Fibroblast of lung (primary cell): ENCODE measurements at regions not wholly inside any gene's neighbourhood (a gene's known extent, or its start where the extent isn't known, plus 50 kb on each side); places are given as distances from the start of the nearest gene placed in this dataset.

Experiments
- DNase-seq, 2 donors: peaks; one replicate each; pipeline versions ENCODE4 v3.0.0 to v3.0.0-alpha.2; 2010; ENCODE audit warnings: low read depth in 2 of 2
- H2AFZ ChIP-seq: 2 replicates; pipeline ENCODE4 v1.5.1; 2012; ENCODE audit warnings: low read length, control low read depth, inconsistent platforms
- H3K27ac ChIP-seq: 2 replicates; pipeline ENCODE4 v1.5.1; 2011; ENCODE audit warnings: low read length, control low read depth; ENCODE audit not compliant: insufficient read depth
- H3K27me3 ChIP-seq: 2 replicates; pipeline ENCODE4 v1.5.1; 2011; ENCODE audit warnings: mild to moderate bottlenecking, low read length; ENCODE audit not compliant: control insufficient read depth, insufficient read depth
- H3K36me3 ChIP-seq: 2 replicates; pipeline ENCODE4 v1.5.1; 2011; ENCODE audit warnings: low read length; ENCODE audit not compliant: control insufficient read depth, insufficient read depth
- H3K4me1 ChIP-seq: 2 replicates; pipeline ENCODE4 v1.5.1; 2011; ENCODE audit warnings: low read length; ENCODE audit not compliant: control insufficient read depth, insufficient read depth; ENCODE audit errors: extremely low read depth
- H3K4me2 ChIP-seq: 2 replicates; pipeline ENCODE4 v1.5.1; 2011; ENCODE audit warnings: low read length, control low read depth; ENCODE audit not compliant: insufficient read depth; ENCODE audit errors: extremely low read depth
- H3K4me3 ChIP-seq, 4 experiments: fragments of 200-600 bp in 1 of 4; sonication (generic) in 1 of 4; replicated peaks in 1 of 4; 2 replicates each; pipeline ENCODE4 v1.5.1; 2011 to 2016; ENCODE audit warnings: low read length in 4 of 4, low read depth in 3 of 4, mild to moderate bottlenecking in 3 of 4, control low read depth in 2 of 4, inconsistent platforms in 1 of 4, mixed read lengths in 1 of 4; ENCODE audit not compliant: insufficient read depth in 1 of 4; ENCODE audit errors: control extremely low read depth in 1 of 4
- H3K79me2 ChIP-seq: 2 replicates; pipeline ENCODE4 v1.5.1; 2012; ENCODE audit warnings: mild to moderate bottlenecking, low read length, inconsistent platforms; ENCODE audit not compliant: control insufficient read depth, insufficient read depth
- H3K9ac ChIP-seq: 2 replicates; pipeline ENCODE4 v1.5.1; 2011; ENCODE audit warnings: mild to moderate bottlenecking, low read length, control low read depth; ENCODE audit not compliant: insufficient read depth
- H3K9me3 ChIP-seq: 2 replicates; pipeline ENCODE4 v1.5.1; 2012; ENCODE audit warnings: low read depth, low read length; ENCODE audit not compliant: control insufficient read depth, insufficient read depth
- H4K20me1 ChIP-seq: 2 replicates; pipeline ENCODE4 v1.5.1; 2011; ENCODE audit warnings: low read length; ENCODE audit not compliant: control insufficient read depth, insufficient read depth; ENCODE audit errors: extremely low read depth
- CTCF ChIP-seq, 2 donors: IDR thresholded peaks in 1 of 2; conservative IDR thresholded peaks in 1 of 2; 1 replicate in 1 of 2; 2 replicates in 1 of 2; pipeline ENCODE4 v1.5.1; 2011 to 2012; ENCODE audit warnings: low read length in 2 of 2, control low read depth in 1 of 2, inconsistent platforms in 1 of 2, low read depth in 1 of 2, mild to moderate bottlenecking in 1 of 2
- EZH2 ChIP-seq: IDR thresholded peaks from 2 replicates; pipeline ENCODE4 v1.5.1; 2012; ENCODE audit warnings: low read length, control low read depth, mild to moderate bottlenecking; ENCODE audit errors: missing control alignments

DNA sequence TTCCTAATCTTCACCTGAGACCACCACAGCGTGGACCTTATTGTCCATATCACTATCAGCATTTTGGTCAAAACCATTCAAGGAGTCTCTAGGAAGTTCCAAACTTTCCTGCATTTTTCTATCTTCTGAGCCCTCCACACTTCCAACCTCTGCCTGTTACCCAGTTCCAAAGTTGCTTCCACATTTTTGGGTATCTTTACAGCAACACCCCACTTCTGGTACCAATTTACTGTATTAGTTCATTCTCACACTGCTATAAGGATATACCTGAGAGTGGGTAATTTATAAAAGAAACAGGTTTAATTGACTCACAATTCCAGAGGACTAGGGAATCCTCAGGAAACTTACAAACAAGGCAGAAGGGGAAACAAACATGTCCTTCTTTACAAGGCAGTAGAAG lies 103.3 kb upstream of the CBLB start:
- no peaks in the 10 kb centered on the region for H4K20me1 ChIP-seq
- TF ChIP-seq EZH2: no peak
- no peak for TF ChIP-seq CTCF (conservative IDR thresholded peaks at IDR 0.05 in 1 of 2, IDR thresholded peaks at IDR 0.05 in 1 of 2; ENCODE audit: low read depth in 1 of 2, low read length in 2 of 2)
- H3K4me1 ChIP-seq: peaks cover 2% of the 10 kb centered on the region
- H3K4me2 ChIP-seq: no peak overlapping the region
- no peaks in the 10 kb centered on the region for H3K36me3 ChIP-seq
- no peak overlapping the region for H2AFZ ChIP-seq
- no peak overlapping the region for H3K4me3 ChIP-seq
- DNase-seq: no peak
- H3K9ac ChIP-seq: no peak overlapping the region
- no peaks in the 10 kb centered on the region for H3K9me3 ChIP-seq
- no peaks in the 10 kb centered on the region for H3K27me3 ChIP-seq
- no peaks in the 10 kb centered on the region for H3K79me2 ChIP-seq
- H3K27ac ChIP-seq: no peak overlapping the region

DNA sequence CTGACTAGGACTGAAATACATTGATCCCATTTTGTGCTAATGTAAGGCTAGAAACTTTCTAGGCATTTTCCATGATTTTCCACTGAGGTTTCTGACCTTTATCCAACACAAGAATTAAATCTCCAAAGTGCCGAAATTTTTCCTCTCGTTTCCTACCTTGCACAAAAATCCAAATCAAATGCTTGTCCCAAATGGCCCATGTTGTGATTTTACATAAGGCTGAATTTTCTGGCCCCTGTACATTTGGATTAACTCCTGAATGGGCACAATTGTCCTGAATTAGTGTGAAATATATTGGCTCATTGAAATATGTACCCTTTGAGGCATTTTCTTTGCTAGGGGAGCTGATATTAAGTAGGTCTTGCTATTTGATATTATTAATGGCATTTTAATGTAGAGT lies 105.6 kb upstream of the CBLB start:
- Histone ChIP-seq H3K4me1 (peaks cover 2% of the 10 kb centered on the region), H3K27ac (no peak overlapping the region), H3K4me3 (no peak overlapping the region), H3K27me3 (no peaks in the 10 kb centered on the region), H3K9ac (no peak overlapping the region), H2AFZ (no peak overlapping the region), H4K20me1 (no peaks in the 10 kb centered on the region), H3K79me2 (no peaks in the 10 kb centered on the region), H3K4me2 (no peak overlapping the region), H3K36me3 (no peaks in the 10 kb centered on the region), H3K9me3 (no peaks in the 10 kb centered on the region)
- TF ChIP-seq CTCF (conservative IDR thresholded peaks at IDR 0.05 in 1 of 2, IDR thresholded peaks at IDR 0.05 in 1 of 2; ENCODE audit: low read depth in 1 of 2, low read length in 2 of 2) (no peak), EZH2 (no peak)
- no peak for DNase-seq

DNA sequence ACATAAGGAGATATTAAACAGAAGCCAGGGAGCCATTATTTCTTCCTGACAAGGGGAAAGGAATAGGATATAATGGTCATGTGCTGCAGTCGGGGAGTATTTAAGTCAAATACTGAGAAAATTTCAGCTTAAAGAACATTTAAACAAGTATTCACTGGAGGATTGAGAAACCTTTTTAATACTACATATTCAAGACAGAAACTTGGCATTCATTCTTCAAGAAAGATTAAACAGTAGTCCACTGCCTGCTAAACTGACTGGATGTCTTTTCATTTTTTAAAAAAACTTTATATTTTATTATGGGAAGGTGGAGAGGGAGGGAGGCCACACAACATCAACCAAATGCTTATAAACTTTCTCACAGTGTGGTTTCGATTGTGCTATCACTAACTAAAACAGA lies 107.4 kb upstream of the CBLB start:
- Histone ChIP-seq H3K27me3 (no peaks in the 10 kb centered on the region), H4K20me1 (no peaks in the 10 kb centered on the region), H3K36me3 (no peaks in the 10 kb centered on the region), H3K9ac (no peak overlapping the region), H3K4me2 (no peak overlapping the region), H3K79me2 (no peaks in the 10 kb centered on the region), H3K4me1 (peaks cover 2% of the 10 kb centered on the region), H3K27ac (no peak overlapping the region), H2AFZ (no peak overlapping the region), H3K9me3 (no peaks in the 10 kb centered on the region), H3K4me3 (no peak overlapping the region)
- DNase-seq: peak; percentile 7 to 63
- no peak for TF ChIP-seq CTCF (conservative IDR thresholded peaks at IDR 0.05 in 1 of 2, IDR thresholded peaks at IDR 0.05 in 1 of 2; ENCODE audit: low read depth in 1 of 2, low read length in 2 of 2)
- TF ChIP-seq EZH2: no peak
